ENCODE measurements at regions not wholly inside any gene's neighbourhood (a gene's known extent, or its start where the extent isn't known, plus 50 kb on each side); places are given as distances from the start of the nearest gene placed in this dataset.

GRCh38 chr2:217313386-217313785 lies 453.5 kb upstream of the TNP1 start:
- TF ChIP-seq, protein P1, sequence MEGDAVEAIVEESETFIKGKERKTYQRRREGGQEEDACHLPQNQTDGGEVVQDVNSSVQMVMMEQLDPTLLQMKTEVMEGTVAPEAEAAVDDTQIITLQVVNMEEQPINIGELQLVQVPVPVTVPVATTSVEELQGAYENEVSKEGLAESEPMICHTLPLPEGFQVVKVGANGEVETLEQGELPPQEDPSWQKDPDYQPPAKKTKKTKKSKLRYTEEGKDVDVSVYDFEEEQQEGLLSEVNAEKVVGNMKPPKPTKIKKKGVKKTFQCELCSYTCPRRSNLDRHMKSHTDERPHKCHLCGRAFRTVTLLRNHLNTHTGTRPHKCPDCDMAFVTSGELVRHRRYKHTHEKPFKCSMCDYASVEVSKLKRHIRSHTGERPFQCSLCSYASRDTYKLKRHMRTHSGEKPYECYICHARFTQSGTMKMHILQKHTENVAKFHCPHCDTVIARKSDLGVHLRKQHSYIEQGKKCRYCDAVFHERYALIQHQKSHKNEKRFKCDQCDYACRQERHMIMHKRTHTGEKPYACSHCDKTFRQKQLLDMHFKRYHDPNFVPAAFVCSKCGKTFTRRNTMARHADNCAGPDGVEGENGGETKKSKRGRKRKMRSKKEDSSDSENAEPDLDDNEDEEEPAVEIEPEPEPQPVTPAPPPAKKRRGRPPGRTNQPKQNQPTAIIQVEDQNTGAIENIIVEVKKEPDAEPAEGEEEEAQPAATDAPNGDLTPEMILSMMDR (IDR thresholded peaks at IDR 0.05) = no peak
- TF ChIP-seq POLR2A (IDR thresholded peaks at IDR 0.05) = no peak
